SK-N-SH (cell line): ENCODE measurements at regions not wholly inside any gene's neighbourhood (a gene's known extent, or its start where the extent isn't known, plus 50 kb on each side); places are given as distances from the start of the nearest gene placed in this dataset.
A peak's percentile ranks its signal among the peaks of the same experiment; 100 is the strongest.

Experiments
- CTCF ChIA-PET: fragments of 300-600, 350-600 bp; formaldehyde crosslinking; extraction: SDS; loops from one replicate; lab custom pipeline; 2021; lab: Yijun Ruan, JAX
- POLR2A ChIA-PET: fragments of 350-600 bp; sonication (Branson Sonifier 250); formaldehyde crosslinking; extraction: SDS; loops from one replicate; lab custom pipeline; 2020; ENCODE audit warnings: antibody characterized with exemption, inconsistent platforms; lab: Yijun Ruan, JAX
- DNase-seq: peaks from one replicate; pipeline ENCODE4 v3.0.0; 2012
- H2AFZ ChIP-seq: fragments of 200-600 bp; sonication (generic); 2 replicates; pipeline ENCODE4 v1.8.1; 2016; ENCODE audit warnings: antibody characterized with exemption, mild to moderate bottlenecking, low read depth
- H3F3A ChIP-seq: fragments of 200-600 bp; sonication (generic); replicated peaks from 2 replicates; pipeline ENCODE3; 2016; ENCODE audit warnings: antibody characterized with exemption, mild to moderate bottlenecking; ENCODE audit not compliant: insufficient read depth
- H3K27ac ChIP-seq, 2 experiments: fragments of 200-500 bp in 1 of 2; fragments of 200-600 bp in 1 of 2; sonication (Bioruptor generic) in 1 of 2; sonication (generic), shearing (Covaris generic) in 1 of 2; 2 replicates each; pipeline versions ENCODE4 v1.5.1 to v1.6.1; 2014 to 2016; ENCODE audit warnings: low read depth in 2 of 2, inconsistent platforms in 1 of 2, low read length in 1 of 2, mild to moderate bottlenecking in 1 of 2, mixed read lengths in 1 of 2
- H3K27me3 ChIP-seq: fragments of 200-600 bp; sonication (generic), shearing (Covaris generic); 2 replicates; pipeline ENCODE4 v1.6.1; 2016; ENCODE audit warnings: mixed run types; ENCODE audit not compliant: insufficient read depth
- H3K36me3 ChIP-seq, 2 experiments: fragments of 200-500 bp in 1 of 2; fragments of 200-600 bp in 1 of 2; sonication (Bioruptor generic) in 1 of 2; sonication (generic) in 1 of 2; replicated peaks in 1 of 2; 2 replicates each; pipeline versions ENCODE3 to v1.5.1; 2014 to 2016; ENCODE audit warnings: low read length in 1 of 2, mild to moderate bottlenecking in 1 of 2; ENCODE audit not compliant: insufficient read depth in 2 of 2, control insufficient read depth in 1 of 2
- H3K4me1 ChIP-seq, 2 experiments: fragments of 200-500 bp in 1 of 2; fragments of 200-600 bp in 1 of 2; sonication (Bioruptor generic) in 1 of 2; sonication (generic), shearing (Covaris generic) in 1 of 2; 2 replicates each; pipeline versions ENCODE4 v1.5.1 to v1.6.1; 2014 to 2016; ENCODE audit warnings: low read depth in 1 of 2, low read length in 1 of 2, mixed run types in 1 of 2; ENCODE audit not compliant: insufficient read depth in 2 of 2, control insufficient read depth in 1 of 2
- H3K4me2 ChIP-seq: fragments of 200-600 bp; sonication (generic), shearing (Covaris generic); 2 replicates; pipeline ENCODE4 v1.6.1; 2017; ENCODE audit warnings: mixed run types
- H3K4me3 ChIP-seq, 2 experiments: fragments of 200-500 bp in 1 of 2; fragments of 200-600 bp in 1 of 2; sonication (Bioruptor generic) in 1 of 2; sonication (generic), shearing (Covaris generic) in 1 of 2; 2 replicates each; pipeline versions ENCODE4 v1.5.1 to v1.8.1; 2014 to 2016; ENCODE audit warnings: low read depth in 2 of 2, inconsistent platforms in 1 of 2, low read length in 1 of 2, mild to moderate bottlenecking in 1 of 2, mixed read lengths in 1 of 2, moderate library complexity in 1 of 2
- H3K79me2 ChIP-seq: fragments of 200-600 bp; sonication (generic); 2 replicates; pipeline ENCODE4 v1.8.1; 2017; ENCODE audit warnings: mild to moderate bottlenecking; ENCODE audit not compliant: insufficient read depth
- H3K9ac ChIP-seq: fragments of 200-600 bp; sonication (generic); 2 replicates; pipeline ENCODE4 v1.6.1; 2017; ENCODE audit warnings: mixed run types
- H3K9me2 ChIP-seq: fragments of 200-600 bp; sonication (generic); 2 replicates; pipeline ENCODE4 v1.6.1; 2017; ENCODE audit warnings: mixed run types
- H3K9me3 ChIP-seq: fragments of 200-600 bp; sonication (generic); 2 replicates; pipeline ENCODE4 v1.6.1; 2017; ENCODE audit warnings: mixed run types, mild to moderate bottlenecking, moderate library complexity
- H4K20me1 ChIP-seq: fragments of 200-600 bp; sonication (generic); 2 replicates; pipeline ENCODE4 v1.6.1; 2017; ENCODE audit warnings: mild to moderate bottlenecking, mixed run types; ENCODE audit not compliant: insufficient read depth
- CTCF ChIP-seq: fragments of 200-600 bp; sonication (generic); IDR thresholded peaks from 2 replicates; pipeline ENCODE4 v1.6.1; 2017; ENCODE audit warnings: antibody characterized with exemption, mild to moderate bottlenecking, moderate library complexity
- ELF1 ChIP-seq: IDR thresholded peaks from 2 replicates; pipeline ENCODE4 v1.4.0; 2012
- EP300 ChIP-seq, 2 experiments: IDR thresholded peaks; 2 replicates each; pipeline versions ENCODE4 v1.4.0 to v1.6.1; 2012; ENCODE audit warnings: borderline replicate concordance in 1 of 2, low read depth in 1 of 2, low read length in 1 of 2
- FOXM1 ChIP-seq: IDR thresholded peaks from 2 replicates; pipeline ENCODE4 v1.4.0; 2012; ENCODE audit warnings: low read depth, mild to moderate bottlenecking
- MEF2A ChIP-seq: IDR thresholded peaks from 2 replicates; pipeline ENCODE4 v1.4.0; 2012; ENCODE audit warnings: low read depth, borderline replicate concordance
- MXI1 ChIP-seq: IDR thresholded peaks from 2 replicates; pipeline ENCODE4 v1.6.1; 2012; ENCODE audit warnings: mild to moderate bottlenecking, low read depth, low read length, improper control_type of control experiment
- PBX3 ChIP-seq: IDR thresholded peaks from 2 replicates; pipeline ENCODE4; 2012
- RAD21 ChIP-seq: IDR thresholded peaks from 2 replicates; pipeline ENCODE4 v1.6.1; 2012; ENCODE audit warnings: mild to moderate bottlenecking, low read length
- RCOR1 ChIP-seq: fragments of 150-350 bp; IDR thresholded peaks from 2 replicates; pipeline ENCODE4 v1.6.1; 2017; ENCODE audit warnings: antibody characterized with exemption, low read length
- RFX5 ChIP-seq: IDR thresholded peaks from 2 replicates; pipeline ENCODE4 v1.6.1; 2012; ENCODE audit warnings: mild to moderate bottlenecking, improper control_type of control experiment, low read length
- RXRA ChIP-seq: IDR thresholded peaks from 2 replicates; pipeline ENCODE4 v1.4.0; 2012; ENCODE audit warnings: low read depth, mild to moderate bottlenecking, borderline replicate concordance
- SMC3 ChIP-seq: IDR thresholded peaks from 2 replicates; pipeline ENCODE4 v1.6.1; 2012; ENCODE audit warnings: low read depth, low read length, improper control_type of control experiment
- TAF1 ChIP-seq: IDR thresholded peaks from 2 replicates; pipeline ENCODE4 v1.6.1; 2012; ENCODE audit warnings: low read depth, mild to moderate bottlenecking, low read length, moderate library complexity, borderline replicate concordance
- USF2 ChIP-seq: fragments of 150-350 bp; IDR thresholded peaks from 2 replicates; pipeline ENCODE4 v1.6.1; 2017; ENCODE audit warnings: antibody characterized with exemption, low read length, low read depth, borderline replicate concordance
- WGBS: methylation state at CpG from one replicate; pipeline ENCODE4 v1.1.6; 2017; ENCODE audit warnings: low lambda C conversion rate; 5-methylcytosine and 5-hydroxymethylcytosine counted together

- no peaks in the 10 kb centered on the region; the same call in 1 of the 2 replicates for H3K9me2 ChIP-seq
- H3K4me2 ChIP-seq: no peak overlapping the region
- CTCF ChIA-PET: no interaction called here
- H3K9me3 ChIP-seq: no peaks in the 10 kb centered on the region
- no peak for TF ChIP-seq MXI1
- TF ChIP-seq SMC3: no peak
- TF ChIP-seq TAF1: no peak
- no peak for TF ChIP-seq EP300 (IDR thresholded peaks at IDR 0.05; ENCODE audit: borderline replicate concordance in 1 of 2, low read depth in 1 of 2, low read length in 1 of 2)
- TF ChIP-seq, all 33 proteins: peak for 0
- Histone ChIP-seq H3K4me3 (no peak overlapping the region), H3F3A (no peaks in the 10 kb centered on the region), H3K27me3 (no peaks in the 10 kb centered on the region), H4K20me1 (no peaks in the 10 kb centered on the region), H3K27ac (no peak overlapping the region), H3K4me1 (no peaks in the 10 kb centered on the region), H3K79me2 (no peaks in the 10 kb centered on the region), H2AFZ (no peak overlapping the region), H3K9ac (no peak overlapping the region), H3K36me3 (no peaks in the 10 kb centered on the region)
- DNase-seq: no peak
- POLR2A ChIA-PET: no interaction called here
- WGBS: 2% methylated on average over 5 of the region's 5 CpGs
Measured at GRCh38 chr15:97712530-97712929, 248.0 kb upstream of the ARRDC4 start.

- POLR2A ChIA-PET: no interaction called here
- no peak overlapping the region for H2AFZ ChIP-seq
- H3K79me2 ChIP-seq: no peaks in the 10 kb centered on the region
- DNase-seq: no peak
- no peaks in the 10 kb centered on the region; the same call in 1 of the 2 replicates for H3K9me3 ChIP-seq
- no peaks in the 10 kb centered on the region for H3K27me3 ChIP-seq
- H3K4me2 ChIP-seq: no peak overlapping the region
- no peaks in the 10 kb centered on the region; the same call in 1 of the 2 replicates for H3K9me2 ChIP-seq
- CTCF ChIA-PET: no interaction called here
- no peaks in the 10 kb centered on the region for H3K4me1 ChIP-seq
- no peaks in the 10 kb centered on the region for H4K20me1 ChIP-seq
- H3K4me3 ChIP-seq: no peak overlapping the region
- no peak overlapping the region for H3K27ac ChIP-seq
- TF ChIP-seq MXI1 (no peak), ELF1 (no peak)
- TF ChIP-seq, all 33 proteins: peak for 0
- Histone ChIP-seq H3F3A (no peaks in the 10 kb centered on the region), H3K9ac (no peak overlapping the region), H3K36me3 (no peaks in the 10 kb centered on the region)
Measured at GRCh38 chr15:97717806-97718205, 242.7 kb upstream of the ARRDC4 start.

- POLR2A ChIA-PET: no interaction called here
- H3K4me2 ChIP-seq: no peak overlapping the region
- no peak for TF ChIP-seq RXRA
- TF ChIP-seq, all 33 proteins: peak for 0
- H3K4me3 ChIP-seq: no peak overlapping the region
- peaks cover 0 to 3% of the 10 kb centered on the region in 2 experiments for H3K36me3 ChIP-seq
- CTCF ChIA-PET: no interaction called here
- DNase-seq: no peak
- H2AFZ ChIP-seq: no peak overlapping the region
- no peaks in the 10 kb centered on the region for H3K4me1 ChIP-seq
- H4K20me1 ChIP-seq: no peaks in the 10 kb centered on the region
- H3K9ac ChIP-seq: no peak overlapping the region
- H3K27me3 ChIP-seq: no peaks in the 10 kb centered on the region
- H3K79me2 ChIP-seq: no peaks in the 10 kb centered on the region
- no peaks in the 10 kb centered on the region for H3F3A ChIP-seq
- H3K9me3 ChIP-seq: no peaks in the 10 kb centered on the region; the same call in 1 of the 2 replicates
- no peaks in the 10 kb centered on the region; the same call in 1 of the 2 replicates for H3K9me2 ChIP-seq
- H3K27ac ChIP-seq: no peak overlapping the region
Measured at GRCh38 chr15:97718509-97718908, 242.0 kb upstream of the ARRDC4 start.

GRCh38 chr15:97728791-97729190 lies 231.7 kb upstream of the ARRDC4 start:
- H3K9ac ChIP-seq: no peak overlapping the region
- H3K36me3 ChIP-seq: no peaks in the 10 kb centered on the region
- H3K79me2 ChIP-seq: no peaks in the 10 kb centered on the region
- no peaks in the 10 kb centered on the region for H3K27me3 ChIP-seq
- no peaks in the 10 kb centered on the region for H3K9me3 ChIP-seq
- POLR2A ChIA-PET: no interaction called here
- H3K4me3 ChIP-seq: no peak overlapping the region; a peak in 1 of 4 replicates
- TF ChIP-seq RAD21 (no peak), USF2 (no peak), TAF1 (no peak), FOXM1 (no peak), PBX3 (no peak), CTCF (no peak), ELF1 (no peak), RFX5 (no peak), MEF2A (no peak), RCOR1 (no peak)
- WGBS: 8% methylated on average over 13 of the region's 13 CpGs
- peak overlapping the region; percentile 19; the same call in 1 of the 2 replicates for H3K4me2 ChIP-seq
- no peak overlapping the region for H3K27ac ChIP-seq
- H2AFZ ChIP-seq: no peak overlapping the region
- H3K4me1 ChIP-seq: no peaks in the 10 kb centered on the region
- no peak for DNase-seq
- no peaks in the 10 kb centered on the region for H3K9me2 ChIP-seq
- H3F3A ChIP-seq: no peaks in the 10 kb centered on the region
- no peaks in the 10 kb centered on the region for H4K20me1 ChIP-seq
- CTCF ChIA-PET: no interaction called here
